Caco-2 (cell line): ENCODE measurements at regions not wholly inside any gene's neighbourhood (a gene's known extent, or its start where the extent isn't known, plus 50 kb on each side); places are given as distances from the start of the nearest gene placed in this dataset.

Experiments
- BruUV-seq: library from RNA; stranded (reverse); fragments of 400-500 nt; replicated peaks from 2 replicates; lab custom pipeline; 2021; lab: Mats Ljungman, UMichigan
- CTCF ChIA-PET: fragments of 300-600 bp; sonication (Branson Sonifier 250); formaldehyde crosslinking; loops from one replicate; lab custom pipeline; 2022; ENCODE audit warnings: antibody characterized with exemption; lab: Charles Lee
- POLR2A ChIA-PET: fragments of 300-600 bp; sonication (Branson Sonifier 250); formaldehyde crosslinking; loops from one replicate; lab custom pipeline; 2022; ENCODE audit warnings: antibody characterized with exemption; lab: Charles Lee
- DNase-seq, 2 experiments: peaks; one replicate each; pipeline versions ENCODE4 v3.0.0 to v3.0.0-alpha.2; 2020 to 2022
- H3K27me3 ChIP-seq: replicated peaks from 2 replicates; pipeline ENCODE4 v1.6.0; 2011; ENCODE audit warnings: low read length; ENCODE audit not compliant: control insufficient read depth, insufficient read depth
- H3K36me3 ChIP-seq: 2 replicates; pipeline ENCODE4 v1.5.1; 2011; ENCODE audit warnings: low read length; ENCODE audit not compliant: control insufficient read depth, insufficient read depth
- H3K4me1 ChIP-seq: fragments of 250-450 bp; sonication (Bioruptor Pico); 2 replicates; pipeline ENCODE4 v1.5.1; 2020; ENCODE audit warnings: mild to moderate bottlenecking
- H3K4me3 ChIP-seq: 2 replicates; pipeline ENCODE4 v1.5.1; 2011; ENCODE audit warnings: low read depth, mild to moderate bottlenecking, control low read depth, low read length
- H3K9me3 ChIP-seq: fragments of 250-450 bp; sonication (Bioruptor Pico); 2 replicates; pipeline ENCODE4 v1.5.1; 2020; ENCODE audit warnings: mild to moderate bottlenecking, moderate library complexity
- H3K27ac Mint-ChIP-seq: one replicate; pipeline ENCODE4 v1.8.0; 2022; ENCODE audit warnings: mixed read lengths; ENCODE audit not compliant: unreplicated experiment
- H3K27me3 Mint-ChIP-seq: one replicate; pipeline ENCODE4 v1.8.0; 2022; ENCODE audit warnings: mixed read lengths; ENCODE audit not compliant: insufficient read depth, unreplicated experiment
- H3K36me3 Mint-ChIP-seq: one replicate; pipeline ENCODE4 v1.8.0; 2022; ENCODE audit warnings: mild to moderate bottlenecking, mixed read lengths; ENCODE audit not compliant: insufficient read depth, unreplicated experiment
- H3K4me1 Mint-ChIP-seq: one replicate; pipeline ENCODE4 v1.8.0; 2022; ENCODE audit warnings: low read depth, mixed read lengths; ENCODE audit not compliant: unreplicated experiment
- H3K4me3 Mint-ChIP-seq: one replicate; pipeline ENCODE4 v1.8.0; 2022; ENCODE audit warnings: mild to moderate bottlenecking, moderate library complexity, mixed read lengths; ENCODE audit not compliant: unreplicated experiment
- H3K9me3 Mint-ChIP-seq: one replicate; pipeline ENCODE4 v1.8.0; 2022; ENCODE audit warnings: mixed read lengths; ENCODE audit not compliant: unreplicated experiment
- CTCF ChIP-seq, 2 experiments: fragments of 200-600 bp in 1 of 2; IDR thresholded peaks; 1 replicate in 1 of 2; 2 replicates in 1 of 2; pipeline versions ENCODE4 v1.5.1 to v1.8.0; 2011 to 2022; ENCODE audit warnings: antibody characterized with exemption in 1 of 2, control low read depth in 1 of 2, inconsistent platforms in 1 of 2, low read depth in 1 of 2, low read length in 1 of 2, mild to moderate bottlenecking in 1 of 2, moderate library complexity in 1 of 2; ENCODE audit not compliant: insufficient read depth in 1 of 2, severe bottlenecking in 1 of 2, unreplicated experiment in 1 of 2
- intact Hi-C: fragments of 100-400 bp; cut with micrococcal nuclease; formaldehyde crosslinking; loops from one replicate; pipeline ENCODE4 v1.10.0; 2022; ENCODE audit not compliant: unreplicated experiment

GRCh38 chr15:34647569-34648293 is 64.3 kb upstream of the GOLGA8B start:
- no TSS peak for BruUV-seq
- no peak for DNase-seq
- Mint-ChIP-seq H3K4me3 (no peak overlapping the region), H3K27me3 (peaks cover 6% of the 10 kb centered on the region), H3K9me3 (peaks cover 10% of the 10 kb centered on the region), H3K27ac (no peak overlapping the region), H3K36me3 (no peaks in the 10 kb centered on the region), H3K4me1 (no peaks in the 10 kb centered on the region)
- no peaks in the 10 kb centered on the region for H3K4me1 ChIP-seq
- intact Hi-C loops: no loop called here
- no peaks in the 10 kb centered on the region for H3K27me3 ChIP-seq
- CTCF ChIA-PET: no interaction called here
- TF ChIP-seq CTCF (IDR thresholded peaks at IDR 0.05; ENCODE audit: insufficient read depth in 1 of 2, low read depth in 1 of 2, low read length in 1 of 2, severe bottlenecking in 1 of 2, unreplicated experiment in 1 of 2): no peak
- no peaks in the 10 kb centered on the region for H3K9me3 ChIP-seq
- H3K36me3 ChIP-seq: no peaks in the 10 kb centered on the region
- POLR2A ChIA-PET: no interaction called here
- no peak overlapping the region for H3K4me3 ChIP-seq

- no peak overlapping the region for H3K27ac Mint-ChIP-seq
- peaks cover 8% of the 10 kb centered on the region for H3K27me3 Mint-ChIP-seq
- CTCF ChIA-PET: no interaction called here
- H3K9me3 Mint-ChIP-seq: peaks cover 10% of the 10 kb centered on the region
- TF ChIP-seq CTCF (IDR thresholded peaks at IDR 0.05; ENCODE audit: insufficient read depth in 1 of 2, low read depth in 1 of 2, low read length in 1 of 2, severe bottlenecking in 1 of 2, unreplicated experiment in 1 of 2): no peak
- Histone ChIP-seq H3K9me3 (no peaks in the 10 kb centered on the region), H3K36me3 (no peaks in the 10 kb centered on the region), H3K4me3 (no peak overlapping the region), H3K4me1 (no peaks in the 10 kb centered on the region), H3K27me3 (no peaks in the 10 kb centered on the region)
- no TSS peak for BruUV-seq
- no peak overlapping the region for H3K4me3 Mint-ChIP-seq
- POLR2A ChIA-PET: no interaction called here
- intact Hi-C loops: no loop called here
- no peaks in the 10 kb centered on the region for H3K4me1 Mint-ChIP-seq
- DNase-seq: no peak
- no peaks in the 10 kb centered on the region for H3K36me3 Mint-ChIP-seq
Measured at GRCh38 chr15:34646918-34647317, 63.5 kb upstream of the GOLGA8B start.

- no peaks in the 10 kb centered on the region for H3K36me3 Mint-ChIP-seq
- CTCF ChIA-PET: no interaction called here
- intact Hi-C loops: no loop called here
Measured at GRCh38 chr15:34644851-34645250, 61.4 kb upstream of the GOLGA8B start.

More at GRCh38 chr15:34644851-34645250, 61.4 kb upstream of the GOLGA8B start:
- POLR2A ChIA-PET: no interaction called here
- Histone ChIP-seq H3K36me3 (no peaks in the 10 kb centered on the region), H3K9me3 (no peaks in the 10 kb centered on the region), H3K4me3 (no peak overlapping the region), H3K4me1 (no peaks in the 10 kb centered on the region), H3K27me3 (no peaks in the 10 kb centered on the region)
- no peak overlapping the region for H3K27ac Mint-ChIP-seq
- no peak for DNase-seq
- no peak for TF ChIP-seq CTCF (IDR thresholded peaks at IDR 0.05; ENCODE audit: insufficient read depth in 1 of 2, low read depth in 1 of 2, low read length in 1 of 2, severe bottlenecking in 1 of 2, unreplicated experiment in 1 of 2)
- H3K27me3 Mint-ChIP-seq: peaks cover 8% of the 10 kb centered on the region
- BruUV-seq: no TSS peak
- H3K9me3 Mint-ChIP-seq: peaks cover 10% of the 10 kb centered on the region
- no peak overlapping the region for H3K4me3 Mint-ChIP-seq
- H3K4me1 Mint-ChIP-seq: no peaks in the 10 kb centered on the region
